GM12878 (cell line): ENCODE measurements at regions not wholly inside any gene's neighbourhood (a gene's known extent, or its start where the extent isn't known, plus 50 kb on each side); places are given as distances from the start of the nearest gene placed in this dataset.

Experiments used
- BACH1 ChIP-seq: fragments of 450-650 bp; IDR thresholded peaks from 2 replicates; pipeline ENCODE4 v1.6.1; 2017; ENCODE audit warnings: mild to moderate bottlenecking, borderline replicate concordance
- BCL11A ChIP-seq: IDR thresholded peaks from 2 replicates; pipeline ENCODE4 v1.6.1; 2011; ENCODE audit warnings: low read depth, low read length
- EGR1 ChIP-seq, 2 experiments: IDR thresholded peaks; 1 replicate in 1 of 2; 2 replicates in 1 of 2; pipeline ENCODE4 v1.6.1; 2011 to 2012; ENCODE audit warnings: low read depth in 2 of 2, low read length in 2 of 2, borderline replicate concordance in 1 of 2, mild to moderate bottlenecking in 1 of 2, moderate library complexity in 1 of 2
- POLR2A ChIP-seq: IDR thresholded peaks from 2 replicates; pipeline ENCODE4 v1.6.1; 2011; ENCODE audit warnings: low read depth, mild to moderate bottlenecking, low read length
- RB1 ChIP-seq: fragments of 450-650 bp; formaldehyde crosslinking; IDR thresholded peaks from 2 replicates; pipeline ENCODE4 v1.6.1; 2017; ENCODE audit warnings: mild to moderate bottlenecking, borderline replicate concordance
- SMC3 ChIP-seq: IDR thresholded peaks from 2 replicates; pipeline ENCODE4 v1.6.1; 2011; ENCODE audit warnings: low read length, improper control_type of control experiment, borderline replicate concordance
- SPI1 ChIP-seq: IDR thresholded peaks from 2 replicates; pipeline ENCODE4 v1.6.1; 2011; ENCODE audit warnings: low read depth, mild to moderate bottlenecking, low read length, moderate library complexity, borderline replicate concordance; ENCODE audit not compliant: insufficient read depth
- ZNF274 ChIP-seq: IDR thresholded peaks from one replicate; pipeline ENCODE4 v1.8.0; 2011; ENCODE audit not compliant: insufficient read length, insufficient read depth
- TF ChIP-seq, protein P1 (sequence below): fragments of 450-650 bp; conservative IDR thresholded peaks from 2 replicates; pipeline ENCODE4 v1.6.1; 2017; ENCODE audit warnings: mild to moderate bottlenecking, moderate library complexity
- TF ChIP-seq, protein P2 (sequence below), 3 experiments: IDR thresholded peaks in 2 of 3; conservative IDR thresholded peaks in 1 of 3; 2 replicates each; pipeline ENCODE4 v1.5.1; 2011; ENCODE audit warnings: low read depth in 3 of 3, low read length in 3 of 3, mild to moderate bottlenecking in 3 of 3, control low read depth in 2 of 3, moderate library complexity in 2 of 3, inconsistent platforms in 1 of 3, mixed read lengths in 1 of 3; ENCODE audit not compliant: control insufficient read depth in 2 of 3, insufficient read depth in 1 of 3; ENCODE audit errors: extremely low read depth in 1 of 3

DNA sequence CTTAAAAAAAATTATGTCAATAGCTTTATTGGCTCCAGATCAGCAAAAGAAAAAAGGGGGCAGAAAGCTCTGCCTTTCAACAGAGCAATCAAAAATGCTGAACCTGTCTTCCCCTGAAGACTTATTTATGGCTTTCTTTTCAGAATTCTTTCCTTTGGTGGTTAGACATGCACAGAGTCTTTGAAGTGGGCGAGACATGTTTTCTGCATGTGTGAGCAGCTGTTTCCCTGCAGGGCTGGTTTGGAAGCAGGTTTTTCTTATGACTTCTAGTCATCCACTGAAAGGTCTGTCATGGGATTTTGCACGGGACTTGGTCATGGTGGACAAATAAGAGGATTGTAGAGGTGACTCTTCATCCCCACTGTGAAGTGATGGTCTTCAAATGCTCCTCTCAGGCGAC, 160.3 kb downstream of the VAPA start:
- TF ChIP-seq POLR2A (no peak), BACH1 (no peak), EGR1 (IDR thresholded peaks at IDR 0.05; ENCODE audit: borderline replicate concordance in 1 of 2, low read depth in 2 of 2, low read length in 2 of 2) (no peak), RB1 (no peak), SMC3 (no peak), ZNF274 (no peak), BCL11A (no peak), SPI1 (no peak)
- TF ChIP-seq, protein P1, sequence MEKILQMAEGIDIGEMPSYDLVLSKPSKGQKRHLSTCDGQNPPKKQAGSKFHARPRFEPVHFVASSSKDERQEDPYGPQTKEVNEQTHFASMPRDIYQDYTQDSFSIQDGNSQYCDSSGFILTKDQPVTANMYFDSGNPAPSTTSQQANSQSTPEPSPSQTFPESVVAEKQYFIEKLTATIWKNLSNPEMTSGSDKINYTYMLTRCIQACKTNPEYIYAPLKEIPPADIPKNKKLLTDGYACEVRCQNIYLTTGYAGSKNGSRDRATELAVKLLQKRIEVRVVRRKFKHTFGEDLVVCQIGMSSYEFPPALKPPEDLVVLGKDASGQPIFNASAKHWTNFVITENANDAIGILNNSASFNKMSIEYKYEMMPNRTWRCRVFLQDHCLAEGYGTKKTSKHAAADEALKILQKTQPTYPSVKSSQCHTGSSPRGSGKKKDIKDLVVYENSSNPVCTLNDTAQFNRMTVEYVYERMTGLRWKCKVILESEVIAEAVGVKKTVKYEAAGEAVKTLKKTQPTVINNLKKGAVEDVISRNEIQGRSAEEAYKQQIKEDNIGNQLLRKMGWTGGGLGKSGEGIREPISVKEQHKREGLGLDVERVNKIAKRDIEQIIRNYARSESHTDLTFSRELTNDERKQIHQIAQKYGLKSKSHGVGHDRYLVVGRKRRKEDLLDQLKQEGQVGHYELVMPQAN: no peak
- TF ChIP-seq, protein P2, sequence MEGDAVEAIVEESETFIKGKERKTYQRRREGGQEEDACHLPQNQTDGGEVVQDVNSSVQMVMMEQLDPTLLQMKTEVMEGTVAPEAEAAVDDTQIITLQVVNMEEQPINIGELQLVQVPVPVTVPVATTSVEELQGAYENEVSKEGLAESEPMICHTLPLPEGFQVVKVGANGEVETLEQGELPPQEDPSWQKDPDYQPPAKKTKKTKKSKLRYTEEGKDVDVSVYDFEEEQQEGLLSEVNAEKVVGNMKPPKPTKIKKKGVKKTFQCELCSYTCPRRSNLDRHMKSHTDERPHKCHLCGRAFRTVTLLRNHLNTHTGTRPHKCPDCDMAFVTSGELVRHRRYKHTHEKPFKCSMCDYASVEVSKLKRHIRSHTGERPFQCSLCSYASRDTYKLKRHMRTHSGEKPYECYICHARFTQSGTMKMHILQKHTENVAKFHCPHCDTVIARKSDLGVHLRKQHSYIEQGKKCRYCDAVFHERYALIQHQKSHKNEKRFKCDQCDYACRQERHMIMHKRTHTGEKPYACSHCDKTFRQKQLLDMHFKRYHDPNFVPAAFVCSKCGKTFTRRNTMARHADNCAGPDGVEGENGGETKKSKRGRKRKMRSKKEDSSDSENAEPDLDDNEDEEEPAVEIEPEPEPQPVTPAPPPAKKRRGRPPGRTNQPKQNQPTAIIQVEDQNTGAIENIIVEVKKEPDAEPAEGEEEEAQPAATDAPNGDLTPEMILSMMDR (IDR thresholded peaks at IDR 0.05 in 2 of 3, conservative IDR thresholded peaks at IDR 0.05 in 1 of 3; ENCODE audit: control insufficient read depth in 2 of 3, extremely low read depth in 1 of 3, insufficient read depth in 1 of 3, low read depth in 3 of 3, low read length in 3 of 3): no peak
